ENCODE measurements at regions not wholly inside any gene's neighbourhood (a gene's known extent, or its start where the extent isn't known, plus 50 kb on each side); places are given as distances from the start of the nearest gene placed in this dataset.
A peak's percentile ranks its signal among the peaks of the same experiment; 100 is the strongest.

GRCh38 chr6:106830930-106831329, 143.6 kb downstream of the CD24 start (continued):
- TF ChIP-seq ARID4B (CRISPR knock-in tag; IDR thresholded peaks at IDR 0.05) (no peak), GTF2E2 (tag; IDR thresholded peaks at IDR 0.05) (no peak), GTF2A2 (tag; IDR thresholded peaks at IDR 0.05) (0 out of 2 replicates have a peak, but pooled peaks have one; percentile 44), CBX3 (IDR thresholded peaks at IDR 0.05; ENCODE audit: borderline replicate concordance in 1 of 2, low read length in 2 of 2) (no peak), SMARCC2 (IDR thresholded peaks at IDR 0.05; ENCODE audit: low read depth) (no peak), CBX2 (IDR thresholded peaks at IDR 0.05; ENCODE audit: insufficient read depth, low read length, poor library complexity, severe bottlenecking) (no peak), PREB (CRISPR knock-in tag; IDR thresholded peaks at IDR 0.05) (no peak), HMG20A (CRISPR knock-in tag; conservative IDR thresholded peaks at IDR 0.05) (no peak), DLX4 (CRISPR knock-in tag; IDR thresholded peaks at IDR 0.05) (no peak), XRCC3 (IDR thresholded peaks at IDR 0.05) (no peak), ZNF655 (CRISPR knock-in tag; IDR thresholded peaks at IDR 0.05) (no peak), PHB (CRISPR knock-in tag; IDR thresholded peaks at IDR 0.05) (no peak), POLR2H (tag; IDR thresholded peaks at IDR 0.05; ENCODE audit: low read depth) (no peak), KLF10 (CRISPR knock-in tag; IDR thresholded peaks at IDR 0.05) (no peak), ZZZ3 (IDR thresholded peaks at IDR 0.05) (no peak), ZBTB1 (CRISPR knock-in tag; IDR thresholded peaks at IDR 0.05; ENCODE audit: borderline replicate concordance, low read depth) (no peak), TCF7L2 (IDR thresholded peaks at IDR 0.05; ENCODE audit: low read depth, low read length) (no peak), DACH1 (IDR thresholded peaks at IDR 0.05; ENCODE audit: partially characterized antibody) (no peak), MYNN (IDR thresholded peaks at IDR 0.05) (no peak), MYNN (CRISPR knock-in tag; IDR thresholded peaks at IDR 0.05) (no peak), ARHGAP35 (IDR thresholded peaks at IDR 0.05; ENCODE audit: partially characterized antibody) (no peak), KLF13 (tag; IDR thresholded peaks at IDR 0.05; ENCODE audit: borderline replicate concordance, low read depth) (no peak), ZNF184 (CRISPR knock-in tag; IDR thresholded peaks at IDR 0.05) (no peak), PHF21A (IDR thresholded peaks at IDR 0.05; ENCODE audit: borderline replicate concordance, low read depth) (no peak), PURB (CRISPR knock-in tag; IDR thresholded peaks at IDR 0.05; ENCODE audit: low read depth) (no peak)

Measured in K562 (cell line).